ENCODE measurements at regions not wholly inside any gene's neighbourhood (a gene's known extent, or its start where the extent isn't known, plus 50 kb on each side); places are given as distances from the start of the nearest gene placed in this dataset.
A peak's percentile ranks its signal among the peaks of the same experiment; 100 is the strongest.

GRCh38 chr10:131656431-131656841, 244.4 kb upstream of the PPP2R2D start:
- Histone ChIP-seq H3K27me3 (peaks cover 0 to 24% of the 10 kb centered on the region in 2 donors), H3K9me3 (peaks cover 0 to 8% (median 0%) of the 10 kb centered on the region in 3 donors), H3K36me3 (no peaks in the 10 kb centered on the region), H3K27ac (no peak overlapping the region), H3K4me3 (no peak overlapping the region), H3K4me1 (no peaks in the 10 kb centered on the region)
- peak in 1 of 2 donors; percentile 7 for DNase-seq
- TF ChIP-seq, protein P1, sequence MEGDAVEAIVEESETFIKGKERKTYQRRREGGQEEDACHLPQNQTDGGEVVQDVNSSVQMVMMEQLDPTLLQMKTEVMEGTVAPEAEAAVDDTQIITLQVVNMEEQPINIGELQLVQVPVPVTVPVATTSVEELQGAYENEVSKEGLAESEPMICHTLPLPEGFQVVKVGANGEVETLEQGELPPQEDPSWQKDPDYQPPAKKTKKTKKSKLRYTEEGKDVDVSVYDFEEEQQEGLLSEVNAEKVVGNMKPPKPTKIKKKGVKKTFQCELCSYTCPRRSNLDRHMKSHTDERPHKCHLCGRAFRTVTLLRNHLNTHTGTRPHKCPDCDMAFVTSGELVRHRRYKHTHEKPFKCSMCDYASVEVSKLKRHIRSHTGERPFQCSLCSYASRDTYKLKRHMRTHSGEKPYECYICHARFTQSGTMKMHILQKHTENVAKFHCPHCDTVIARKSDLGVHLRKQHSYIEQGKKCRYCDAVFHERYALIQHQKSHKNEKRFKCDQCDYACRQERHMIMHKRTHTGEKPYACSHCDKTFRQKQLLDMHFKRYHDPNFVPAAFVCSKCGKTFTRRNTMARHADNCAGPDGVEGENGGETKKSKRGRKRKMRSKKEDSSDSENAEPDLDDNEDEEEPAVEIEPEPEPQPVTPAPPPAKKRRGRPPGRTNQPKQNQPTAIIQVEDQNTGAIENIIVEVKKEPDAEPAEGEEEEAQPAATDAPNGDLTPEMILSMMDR (IDR thresholded peaks at IDR 0.05): no peak
- intact Hi-C loops (cut with DNase I; ENCODE audit: low total_unique reads): no loop called here

DNA sequence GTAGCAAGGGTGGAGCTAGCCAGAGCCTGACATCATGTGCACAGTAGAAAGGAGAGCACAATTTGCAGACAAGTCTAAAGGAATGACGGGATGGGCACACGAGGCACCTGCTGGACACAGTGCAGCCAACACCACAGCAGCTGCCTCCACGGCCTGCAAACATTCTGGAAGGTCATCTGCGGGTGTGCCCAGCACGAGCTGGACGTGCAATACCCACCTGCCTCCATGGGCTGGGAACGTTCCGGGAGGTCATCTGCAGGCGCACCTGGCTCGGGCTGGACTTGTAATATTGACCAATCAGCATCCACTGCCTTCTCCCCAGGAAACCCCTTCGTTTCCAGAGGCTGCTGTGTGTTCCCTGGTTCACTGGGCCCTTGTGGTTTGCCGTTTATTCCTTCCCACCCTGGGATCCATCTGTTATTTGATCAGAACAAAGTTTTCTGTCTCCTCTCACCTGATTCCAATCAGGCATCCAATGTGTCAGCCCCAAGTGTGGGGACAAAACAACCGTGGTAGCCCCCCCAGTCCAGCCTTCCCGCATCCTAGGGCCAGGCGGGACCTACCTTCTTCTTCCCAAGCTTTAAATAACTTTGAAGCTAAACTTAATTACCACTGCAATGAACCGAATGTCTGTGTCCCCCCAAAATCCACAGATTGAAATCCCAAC, 243.4 kb upstream of the PPP2R2D start:
- TF ChIP-seq, protein P1 (IDR thresholded peaks at IDR 0.05): no peak
- Histone ChIP-seq H3K4me1 (no peaks in the 10 kb centered on the region), H3K36me3 (no peaks in the 10 kb centered on the region), H3K27ac (no peak overlapping the region), H3K27me3 (peaks cover 0 to 16% of the 10 kb centered on the region in 2 donors), H3K9me3 (peaks cover 0 to 8% (median 0%) of the 10 kb centered on the region in 3 donors), H3K4me3 (no peak overlapping the region)
- peak in 1 of 2 donors; percentile 13 for DNase-seq
- intact Hi-C loops (cut with DNase I; ENCODE audit: low total_unique reads): no loop called here

GRCh38 chr10:131657985-131658330, 242.8 kb upstream of the PPP2R2D start:
- intact Hi-C loops (cut with DNase I; ENCODE audit: low total_unique reads): no loop called here
- Histone ChIP-seq H3K36me3 (no peaks in the 10 kb centered on the region), H3K27ac (no peak overlapping the region), H3K4me3 (no peak overlapping the region), H3K27me3 (peaks cover 0 to 11% of the 10 kb centered on the region in 2 donors), H3K9me3 (peaks cover 0 to 8% (median 0%) of the 10 kb centered on the region in 3 donors), H3K4me1 (no peaks in the 10 kb centered on the region)
- TF ChIP-seq, protein P1 (IDR thresholded peaks at IDR 0.05): no peak
- DNase-seq: peak in 1 of 2 donors; percentile 2

- DNase-seq: peak in 1 of 2 donors; percentile 4
Measured at GRCh38 chr10:131658476-131659110, 242.2 kb upstream of the PPP2R2D start.

GRCh38 chr10:131660427-131660826, 240.4 kb upstream of the PPP2R2D start:
- intact Hi-C loops (cut with DNase I; ENCODE audit: low total_unique reads): no loop called here
- no peak for DNase-seq
- TF ChIP-seq, protein P1 (IDR thresholded peaks at IDR 0.05): no peak

More at GRCh38 chr10:131658476-131659110, 242.2 kb upstream of the PPP2R2D start:
- TF ChIP-seq, protein P1 (IDR thresholded peaks at IDR 0.05): no peak
- intact Hi-C loops (cut with DNase I; ENCODE audit: low total_unique reads): no loop called here
- no peaks in the 10 kb centered on the region for H3K4me1 ChIP-seq
- no peaks in the 10 kb centered on the region for H3K36me3 ChIP-seq
- no peak overlapping the region for H3K4me3 ChIP-seq
- H3K27ac ChIP-seq: no peak overlapping the region
- H3K27me3 ChIP-seq: peaks cover 0 to 5% of the 10 kb centered on the region in 2 donors
- peaks cover 0 to 8% (median 0%) of the 10 kb centered on the region in 3 donors for H3K9me3 ChIP-seq

More at GRCh38 chr10:131660427-131660826, 240.4 kb upstream of the PPP2R2D start:
- Histone ChIP-seq H3K27ac (no peak overlapping the region), H3K36me3 (no peaks in the 10 kb centered on the region), H3K27me3 (no peaks in the 10 kb centered on the region), H3K4me3 (no peak overlapping the region), H3K9me3 (peaks cover 0 to 8% (median 0%) of the 10 kb centered on the region in 3 donors), H3K4me1 (no peaks in the 10 kb centered on the region)

All from tibial artery (tissue), 4 donors.